GM12892 (cell line): ENCODE measurements at regions not wholly inside any gene's neighbourhood (a gene's known extent, or its start where the extent isn't known, plus 50 kb on each side); places are given as distances from the start of the nearest gene placed in this dataset.

Source experiments
- POLR2A ChIP-seq: IDR thresholded peaks from 2 replicates; pipeline ENCODE4 v1.6.1; 2011; ENCODE audit warnings: low read depth, low read length, control low read depth
- POLR2AphosphoS5 ChIP-seq: IDR thresholded peaks from 2 replicates; pipeline ENCODE4 v1.6.1; 2011; ENCODE audit warnings: low read depth, low read length, control low read depth

- TF ChIP-seq POLR2A (no peak), POLR2AphosphoS5 (no peak)
Observed at GRCh38 chr1:219120624-219121544, 52.8 kb upstream of the LYPLAL1 start.
